Lung (tissue), 11 donors: ENCODE measurements at regions not wholly inside any gene's neighbourhood (a gene's known extent, or its start where the extent isn't known, plus 50 kb on each side); places are given as distances from the start of the nearest gene placed in this dataset.

Experiments
- ATAC-seq: fragments of 200-7000 bp; cut with Tn5 transposase; one replicate; pipeline ENCODE4 v1.9.1; 2020; ENCODE audit warnings: moderate number of reproducible peaks; ENCODE audit not compliant: insufficient read depth, low FRiP score
- DNase-seq, 3 donors: peaks; one replicate each; pipeline ENCODE4 v3.0.0-alpha.2; 2013 to 2017
- H3K27ac ChIP-seq, 2 donors: one replicate each; pipeline ENCODE4 v1.5.1; 2013; ENCODE audit warnings: mild to moderate bottlenecking in 2 of 2, moderate library complexity in 2 of 2, control low read depth in 1 of 2, inconsistent platforms in 1 of 2, low read depth in 1 of 2, low read length in 1 of 2
- H3K27me3 ChIP-seq, 3 donors: one replicate each; pipeline ENCODE4 v1.5.1; 2013; ENCODE audit warnings: low read length in 2 of 3; ENCODE audit not compliant: control insufficient read depth in 3 of 3, insufficient read depth in 3 of 3
- H3K36me3 ChIP-seq, 4 donors: one replicate each; pipeline ENCODE4 v1.5.1; 2013; ENCODE audit warnings: low read length in 4 of 4, mild to moderate bottlenecking in 1 of 4, moderate library complexity in 1 of 4; ENCODE audit not compliant: control insufficient read depth in 4 of 4, insufficient read depth in 4 of 4
- H3K4me1 ChIP-seq, 5 donors: one replicate each; pipeline ENCODE4 v1.5.1; 2013; ENCODE audit warnings: low read length in 5 of 5, mild to moderate bottlenecking in 2 of 5, moderate library complexity in 1 of 5; ENCODE audit not compliant: control insufficient read depth in 5 of 5, insufficient read depth in 5 of 5
- H3K4me3 ChIP-seq: one replicate; pipeline ENCODE4 v1.5.1; 2013; ENCODE audit warnings: mild to moderate bottlenecking, control low read depth, moderate library complexity
- H3K9ac ChIP-seq, 2 donors: one replicate each; pipeline ENCODE4 v1.5.1; 2013; ENCODE audit warnings: low read length in 2 of 2, control low read depth in 1 of 2; ENCODE audit not compliant: insufficient read depth in 1 of 2
- H3K9me3 ChIP-seq, 4 donors: one replicate each; pipeline ENCODE4 v1.5.1; 2013; ENCODE audit warnings: low read length in 3 of 4, mild to moderate bottlenecking in 1 of 4, moderate library complexity in 1 of 4; ENCODE audit not compliant: control insufficient read depth in 4 of 4, insufficient read depth in 3 of 4
- WGBS, 2 donors: extraction: QIAGEN DNeasy Blood & Tissue Kit; methylation state at CpG; one replicate each; pipeline ENCODE4 v1.1.7; 2013; 5-methylcytosine and 5-hydroxymethylcytosine counted together
- TF ChIP-seq, protein P1 (sequence below): IDR thresholded peaks from 2 replicates; pipeline ENCODE4 v1.5.1; 2012; ENCODE audit warnings: mild to moderate bottlenecking; ENCODE audit errors: control extremely low read depth, extremely low read depth
- donor health status: control.
- donor health status: control.
- donor health status: Bipolar disorder and iron deficiency.
- donor health status: healthy.
- donor health status: DM: yes; HTN: yes; CAD: no.

DNA sequence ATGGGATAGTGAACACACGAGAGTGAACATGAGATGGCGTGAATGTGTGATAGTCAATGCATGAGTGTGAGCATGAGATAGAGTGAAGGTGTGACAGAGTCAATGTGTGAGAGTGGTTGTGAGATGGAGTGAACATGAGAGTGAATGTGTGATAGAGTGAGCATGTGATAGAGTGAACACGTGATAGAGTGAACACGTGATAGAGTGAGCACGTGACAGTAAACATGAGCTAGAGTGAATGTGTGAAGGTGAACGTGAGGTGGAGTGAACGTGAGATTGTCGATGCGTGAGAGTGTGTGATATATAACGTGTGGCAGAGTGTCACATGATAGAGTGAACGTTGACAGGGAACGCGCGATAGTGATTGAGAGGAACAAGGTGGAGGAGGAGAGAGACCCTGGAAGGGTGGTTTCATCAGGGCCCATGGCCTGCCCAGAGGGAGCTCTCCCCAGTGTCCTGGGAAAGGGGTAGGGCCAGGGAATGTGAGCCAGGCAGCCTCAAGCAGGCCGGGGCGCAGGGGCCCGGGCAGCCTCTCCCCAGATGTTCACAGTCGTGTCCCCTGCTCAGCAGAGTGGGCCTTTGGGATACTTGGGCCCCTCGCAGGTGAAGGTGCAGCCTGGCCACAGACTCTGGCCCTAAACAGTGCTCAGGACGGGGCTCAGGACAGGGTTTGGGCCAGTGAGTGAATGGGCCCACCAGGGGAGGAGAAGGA, 516.9 kb downstream of the EIPR1 start:
- TF ChIP-seq, protein P1, sequence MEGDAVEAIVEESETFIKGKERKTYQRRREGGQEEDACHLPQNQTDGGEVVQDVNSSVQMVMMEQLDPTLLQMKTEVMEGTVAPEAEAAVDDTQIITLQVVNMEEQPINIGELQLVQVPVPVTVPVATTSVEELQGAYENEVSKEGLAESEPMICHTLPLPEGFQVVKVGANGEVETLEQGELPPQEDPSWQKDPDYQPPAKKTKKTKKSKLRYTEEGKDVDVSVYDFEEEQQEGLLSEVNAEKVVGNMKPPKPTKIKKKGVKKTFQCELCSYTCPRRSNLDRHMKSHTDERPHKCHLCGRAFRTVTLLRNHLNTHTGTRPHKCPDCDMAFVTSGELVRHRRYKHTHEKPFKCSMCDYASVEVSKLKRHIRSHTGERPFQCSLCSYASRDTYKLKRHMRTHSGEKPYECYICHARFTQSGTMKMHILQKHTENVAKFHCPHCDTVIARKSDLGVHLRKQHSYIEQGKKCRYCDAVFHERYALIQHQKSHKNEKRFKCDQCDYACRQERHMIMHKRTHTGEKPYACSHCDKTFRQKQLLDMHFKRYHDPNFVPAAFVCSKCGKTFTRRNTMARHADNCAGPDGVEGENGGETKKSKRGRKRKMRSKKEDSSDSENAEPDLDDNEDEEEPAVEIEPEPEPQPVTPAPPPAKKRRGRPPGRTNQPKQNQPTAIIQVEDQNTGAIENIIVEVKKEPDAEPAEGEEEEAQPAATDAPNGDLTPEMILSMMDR = no peak
- H3K9ac ChIP-seq = no peak overlapping the region
- no peaks in the 10 kb centered on the region for H3K36me3 ChIP-seq
- no peak overlapping the region for H3K27ac ChIP-seq
- peaks cover 0 to 7% (median 0%) of the 10 kb centered on the region in 5 donors for H3K4me1 ChIP-seq
- DNase-seq (no peak), ATAC-seq (no peak)
- no peak overlapping the region for H3K4me3 ChIP-seq
- 90 to 91% methylated on average over 20 of the region's 20 CpGs for WGBS, 2 donors
- H3K27me3 ChIP-seq = no peaks in the 10 kb centered on the region
- H3K9me3 ChIP-seq = peaks cover 0 to 3% (median 0%) of the 10 kb centered on the region in 4 donors

DNA sequence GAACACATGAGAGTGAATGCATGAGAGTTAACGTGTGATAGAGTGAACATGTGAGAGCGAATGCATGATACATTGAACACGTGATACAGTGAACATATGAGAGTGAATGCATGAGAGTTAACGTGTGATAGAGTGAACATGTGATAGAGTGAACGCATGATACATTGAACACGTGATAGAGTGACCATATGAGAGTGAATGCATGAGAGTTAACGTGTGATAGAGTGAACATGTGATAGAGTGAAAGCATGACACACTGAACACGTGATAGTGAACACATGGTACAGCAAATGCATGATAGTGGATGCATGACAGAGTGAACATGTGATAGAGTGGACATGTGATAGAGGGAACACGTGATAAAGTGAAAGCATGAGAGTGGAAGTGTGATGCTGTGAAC, 517.9 kb downstream of the EIPR1 start:
- no peak overlapping the region for H3K9ac ChIP-seq
- 90 to 93% methylated on average over 9 of the region's 9 CpGs for WGBS, 2 donors
- ATAC-seq (no peak), DNase-seq (no peak)
- H3K9me3 ChIP-seq = peaks cover 0 to 3% (median 0%) of the 10 kb centered on the region in 4 donors
- H3K27me3 ChIP-seq = no peaks in the 10 kb centered on the region
- TF ChIP-seq, protein P1 = no peak
- no peak overlapping the region for H3K27ac ChIP-seq
- peaks cover 0 to 6% (median 0%) of the 10 kb centered on the region in 5 donors for H3K4me1 ChIP-seq
- H3K36me3 ChIP-seq = no peaks in the 10 kb centered on the region
- H3K4me3 ChIP-seq = no peak overlapping the region

DNA sequence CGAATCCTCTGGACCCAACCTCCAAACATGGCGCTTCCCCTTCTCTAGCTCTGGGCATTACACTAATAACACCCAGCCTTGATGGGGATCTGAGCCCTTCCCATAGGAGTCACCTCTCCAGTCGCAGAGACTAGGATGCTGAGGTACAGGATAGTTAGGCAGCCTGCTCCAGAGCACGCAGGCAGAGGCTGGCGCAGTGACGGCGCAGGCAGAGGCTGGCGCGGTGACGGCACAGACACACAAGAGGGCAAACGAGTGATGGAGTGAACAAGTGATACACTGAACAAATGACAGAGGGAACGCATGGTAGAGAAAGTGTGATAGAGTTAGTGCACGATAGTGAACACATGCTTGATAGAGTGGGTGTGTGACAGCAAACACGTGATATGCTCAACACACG, 518.5 kb downstream of the EIPR1 start:
- ATAC-seq (no peak), DNase-seq (no peak)
- H3K27me3 ChIP-seq = no peaks in the 10 kb centered on the region
- H3K36me3 ChIP-seq = no peaks in the 10 kb centered on the region
- WGBS, 2 donors = 95 to 96% methylated on average over 15 of the region's 15 CpGs
- H3K27ac ChIP-seq = no peak overlapping the region
- H3K9ac ChIP-seq = no peak overlapping the region
- H3K9me3 ChIP-seq = peaks cover 0 to 3% (median 0%) of the 10 kb centered on the region in 4 donors
- TF ChIP-seq, protein P1 = no peak
- H3K4me3 ChIP-seq = no peak overlapping the region
- H3K4me1 ChIP-seq = peaks cover 0 to 4% (median 0%) of the 10 kb centered on the region in 5 donors
